D721Med (cell line): ENCODE measurements at regions not wholly inside any gene's neighbourhood (a gene's known extent, or its start where the extent isn't known, plus 50 kb on each side); places are given as distances from the start of the nearest gene placed in this dataset.

Experiments used
- DNase-seq: peaks from one replicate; pipeline ENCODE4 v3.0.0; 2011; ENCODE audit warnings: low spot score; ENCODE audit not compliant: insufficient read length
- FAIRE-seq: peaks from 2 replicates; lab custom pipeline; 2011; peaks lifted over from hg19 to GRCh38; lab: Jason Lieb, UNC
- CTCF ChIP-seq: IDR thresholded peaks from 2 replicates; pipeline ENCODE4 v1.5.1; 2012; ENCODE audit warnings: mild to moderate bottlenecking, control low read depth; ENCODE audit not compliant: insufficient read depth; ENCODE audit errors: missing control alignments

GRCh38 chr15:87575896-87576473 is 680.6 kb downstream of the NTRK3 start:
- no peak for TF ChIP-seq CTCF
- FAIRE-seq (no peak), DNase-seq (no peak)

GRCh38 chr15:87573534-87573933 is 683.0 kb downstream of the NTRK3 start:
- no peak for DNase-seq
- no peak for FAIRE-seq
- no peak for TF ChIP-seq CTCF

GRCh38 chr15:87573039-87573438 is 683.5 kb downstream of the NTRK3 start:
- FAIRE-seq: no peak

GRCh38 chr15:87572381-87572910 is 684.1 kb downstream of the NTRK3 start:
- TF ChIP-seq CTCF: no peak
- DNase-seq: no peak
- no peak for FAIRE-seq

More at GRCh38 chr15:87573039-87573438, 683.5 kb downstream of the NTRK3 start:
- DNase-seq: no peak
- no peak for TF ChIP-seq CTCF

- FAIRE-seq: no peak
- TF ChIP-seq CTCF: no peak
- no peak for DNase-seq
Measured at GRCh38 chr15:87570206-87570605, 686.3 kb downstream of the NTRK3 start.

GRCh38 chr15:87569581-87569980 is 687.0 kb downstream of the NTRK3 start:
- TF ChIP-seq CTCF: no peak
- FAIRE-seq: no peak
- DNase-seq: no peak

GRCh38 chr15:87567406-87568030 is 689.0 kb downstream of the NTRK3 start:
- FAIRE-seq (no peak), DNase-seq (no peak)
- no peak for TF ChIP-seq CTCF
